Peyer's patch (tissue), 4 donors: ENCODE measurements at regions not wholly inside any gene's neighbourhood (a gene's known extent, or its start where the extent isn't known, plus 50 kb on each side); places are given as distances from the start of the nearest gene placed in this dataset.

Experiments used
- POLR2A ChIP-seq, 2 donors: fragments of 450-650 bp; IDR thresholded peaks; one replicate each; pipeline ENCODE4 v1.5.1; 2017; ENCODE audit warnings: antibody characterized with exemption in 2 of 2, mild to moderate bottlenecking in 2 of 2, moderate library complexity in 2 of 2
- TF ChIP-seq, protein P1 (sequence below), 6 experiments: fragments of 450-650 bp in 4 of 6; fragments of 200-600 bp in 2 of 6; sonication (generic) in 1 of 6; IDR thresholded peaks; one replicate each; pipeline ENCODE4 v1.5.1; 2017 to 2019; ENCODE audit warnings: antibody characterized with exemption in 6 of 6, mild to moderate bottlenecking in 3 of 6, moderate library complexity in 1 of 6

DNA sequence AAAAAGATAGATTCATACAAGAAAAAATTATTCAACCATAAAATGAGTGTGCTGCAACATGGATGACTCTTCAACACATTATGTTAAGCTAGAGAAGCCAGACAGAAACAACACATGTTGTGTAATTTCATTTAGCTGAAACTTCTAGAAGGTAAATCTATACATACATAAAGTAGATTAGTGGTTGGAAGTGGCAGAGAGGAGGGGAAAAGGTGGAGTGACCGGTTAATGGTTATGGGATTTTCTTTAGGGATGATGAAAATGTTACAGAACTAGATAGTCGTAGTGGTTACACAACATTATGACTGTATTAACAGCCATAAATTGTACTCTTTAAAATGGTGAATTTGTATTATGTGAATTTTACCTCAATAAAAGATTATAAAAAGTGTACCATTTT is 304.1 kb upstream of the SLC35B3 start:
- TF ChIP-seq, protein P1, sequence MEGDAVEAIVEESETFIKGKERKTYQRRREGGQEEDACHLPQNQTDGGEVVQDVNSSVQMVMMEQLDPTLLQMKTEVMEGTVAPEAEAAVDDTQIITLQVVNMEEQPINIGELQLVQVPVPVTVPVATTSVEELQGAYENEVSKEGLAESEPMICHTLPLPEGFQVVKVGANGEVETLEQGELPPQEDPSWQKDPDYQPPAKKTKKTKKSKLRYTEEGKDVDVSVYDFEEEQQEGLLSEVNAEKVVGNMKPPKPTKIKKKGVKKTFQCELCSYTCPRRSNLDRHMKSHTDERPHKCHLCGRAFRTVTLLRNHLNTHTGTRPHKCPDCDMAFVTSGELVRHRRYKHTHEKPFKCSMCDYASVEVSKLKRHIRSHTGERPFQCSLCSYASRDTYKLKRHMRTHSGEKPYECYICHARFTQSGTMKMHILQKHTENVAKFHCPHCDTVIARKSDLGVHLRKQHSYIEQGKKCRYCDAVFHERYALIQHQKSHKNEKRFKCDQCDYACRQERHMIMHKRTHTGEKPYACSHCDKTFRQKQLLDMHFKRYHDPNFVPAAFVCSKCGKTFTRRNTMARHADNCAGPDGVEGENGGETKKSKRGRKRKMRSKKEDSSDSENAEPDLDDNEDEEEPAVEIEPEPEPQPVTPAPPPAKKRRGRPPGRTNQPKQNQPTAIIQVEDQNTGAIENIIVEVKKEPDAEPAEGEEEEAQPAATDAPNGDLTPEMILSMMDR (IDR thresholded peaks at IDR 0.05), result no peak
- TF ChIP-seq POLR2A (IDR thresholded peaks at IDR 0.05), result no peak
